ENCODE measurements at regions not wholly inside any gene's neighbourhood (a gene's known extent, or its start where the extent isn't known, plus 50 kb on each side); places are given as distances from the start of the nearest gene placed in this dataset.
"Not testable (repeated sequence)": the region's sequence is repeated elsewhere in the genome, so short reads cannot be mapped to it uniquely, and the experiment has no call there.

DNA sequence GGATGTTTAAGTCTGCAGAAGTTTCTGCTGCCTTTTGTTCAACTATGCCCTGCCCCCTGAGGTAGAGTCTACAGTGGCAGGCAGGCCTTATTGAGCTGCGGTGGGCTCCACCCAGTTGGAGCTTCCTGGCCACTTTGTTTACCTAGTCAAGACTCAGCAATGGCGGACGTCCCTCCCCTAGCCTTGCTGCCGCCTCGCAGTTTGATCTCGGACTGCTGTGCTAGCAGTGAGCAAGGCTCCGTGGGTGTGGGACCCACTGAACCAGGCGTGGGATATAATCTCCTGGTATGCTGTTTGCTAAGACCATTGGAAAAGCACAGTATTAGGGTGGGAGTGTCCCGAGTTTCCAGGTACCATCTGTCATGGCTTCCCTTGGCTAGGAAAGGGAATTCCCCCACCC, 79.4 kb upstream of the RPS6KA6 start:
- DNase-seq (ENCODE audit: low read depth), result not testable (repeated sequence)

DNA sequence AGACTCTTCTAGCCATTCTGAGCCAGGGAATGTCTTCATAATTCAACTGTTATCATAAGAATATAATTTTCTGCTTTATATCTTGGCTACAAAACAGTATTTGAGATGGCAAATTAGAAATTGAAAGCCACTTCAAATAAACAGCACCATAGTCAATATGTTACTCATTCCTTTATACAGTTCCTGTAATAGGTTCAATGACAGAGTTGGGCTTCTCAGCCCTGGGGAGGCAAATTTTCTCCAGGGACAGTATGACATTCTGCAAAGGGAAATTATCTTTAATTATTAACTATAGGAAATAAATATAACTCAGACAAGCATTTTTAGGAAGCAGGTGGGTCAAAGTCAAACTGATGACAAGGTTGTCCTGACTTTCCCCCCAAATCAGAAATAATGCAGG, 71.9 kb upstream of the RPS6KA6 start:
- DNase-seq (ENCODE audit: low read depth), result no peak

DNA sequence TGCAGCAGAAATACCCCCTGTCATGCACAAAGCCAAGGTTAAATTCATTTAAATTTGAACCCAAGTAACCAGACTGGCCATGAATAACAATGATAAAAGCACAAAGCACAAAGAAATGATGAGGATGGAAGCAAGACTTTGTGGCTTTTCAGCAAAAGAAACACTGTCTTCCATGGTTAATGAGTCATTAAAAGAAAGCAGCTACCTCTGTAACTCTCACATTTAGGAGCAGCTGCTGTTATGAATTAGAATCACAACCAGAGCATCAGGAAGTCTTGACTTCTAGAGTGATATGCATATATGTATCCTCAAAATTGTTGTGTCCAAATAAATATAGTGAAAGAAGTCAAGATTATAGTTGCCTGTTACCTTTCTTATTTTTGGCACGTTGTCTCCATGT, 70.7 kb upstream of the RPS6KA6 start:
- peak; percentile 1 for DNase-seq (ENCODE audit: low read depth)

DNA sequence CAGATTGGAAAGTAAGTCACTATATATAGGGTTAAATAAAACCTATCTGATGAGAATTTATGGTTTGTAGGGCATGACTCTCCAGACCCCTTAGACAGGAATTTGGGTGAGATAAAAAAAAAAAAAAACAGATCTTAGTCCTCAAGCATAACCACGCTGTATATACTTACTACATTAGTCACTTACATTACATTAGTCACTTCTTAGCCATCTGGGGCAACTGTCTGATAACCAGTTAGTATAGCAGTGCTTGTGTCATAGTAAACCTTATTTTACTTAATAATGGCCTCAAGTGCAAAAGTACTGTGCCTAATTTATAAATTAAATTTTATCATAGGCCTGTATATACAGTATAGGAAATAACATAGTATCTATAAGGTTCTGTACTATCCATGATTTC, 60.2 kb upstream of the RPS6KA6 start:
- DNase-seq (ENCODE audit: low read depth), result no peak

DNA sequence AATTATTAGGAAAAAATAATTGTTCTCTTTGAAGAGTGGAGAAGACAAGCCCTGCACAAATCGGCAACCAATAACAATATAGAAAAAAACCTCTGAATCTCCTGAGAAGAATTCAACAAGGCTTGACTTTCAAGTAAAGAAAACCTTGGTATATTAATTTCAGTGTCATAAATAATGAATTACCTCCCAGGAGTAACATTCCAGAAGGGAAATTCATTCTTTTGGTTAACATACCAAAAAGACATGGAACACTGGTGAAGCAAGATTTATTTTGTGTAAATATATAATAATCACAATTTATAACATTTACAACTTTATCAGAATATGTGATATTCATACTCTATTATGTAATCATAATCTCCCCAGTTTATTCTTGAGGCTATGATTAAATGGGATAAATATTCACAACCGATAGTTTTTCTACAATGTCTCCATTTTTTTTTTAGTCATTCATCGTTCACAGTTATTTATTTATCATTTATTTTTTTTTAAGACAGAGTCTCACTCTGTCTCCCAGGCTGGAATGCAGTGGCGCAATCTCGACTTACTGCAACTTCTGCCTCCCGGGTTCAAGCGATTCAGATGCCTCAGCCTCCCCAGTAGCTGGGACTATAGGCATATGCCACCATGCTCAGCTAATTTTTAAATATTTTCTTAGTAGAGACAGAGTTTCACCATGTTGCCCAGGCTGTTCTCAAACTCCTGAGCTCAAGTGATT, 53.0 kb upstream of the RPS6KA6 start:
- DNase-seq (ENCODE audit: low read depth), result no peak
